Parathyroid adenoma (tissue), 2 donors: ENCODE measurements at regions not wholly inside any gene's neighbourhood (a gene's known extent, or its start where the extent isn't known, plus 50 kb on each side); places are given as distances from the start of the nearest gene placed in this dataset.
A peak's percentile ranks its signal among the peaks of the same experiment; 100 is the strongest.

ENCODE experiments used
- H2AFZ ChIP-seq: fragments of 300-600 bp; sonication (generic); one replicate; pipeline ENCODE4 v1.7.0; 2017; ENCODE audit warnings: antibody characterized with exemption, mild to moderate bottlenecking
- H3K27ac ChIP-seq: fragments of 300-600 bp; sonication (generic); one replicate; pipeline ENCODE4 v1.7.0; 2017
- H3K27me3 ChIP-seq: fragments of 300-600 bp; sonication (generic); one replicate; pipeline ENCODE4 v1.7.0; 2017; ENCODE audit warnings: low read length; ENCODE audit not compliant: control insufficient read depth, insufficient read depth
- H3K36me3 ChIP-seq: fragments of 300-600 bp; sonication (generic); one replicate; pipeline ENCODE4 v1.7.0; 2017; ENCODE audit warnings: low read length; ENCODE audit not compliant: control insufficient read depth, insufficient read depth
- H3K4me1 ChIP-seq: fragments of 300-600 bp; sonication (generic); one replicate; pipeline ENCODE4 v1.7.0; 2017; ENCODE audit warnings: control low read depth
- H3K4me2 ChIP-seq: fragments of 300-600 bp; sonication (generic); one replicate; pipeline ENCODE4 v1.7.0; 2017; ENCODE audit warnings: low read length
- H3K4me3 ChIP-seq: fragments of 300-600 bp; sonication (generic); one replicate; pipeline ENCODE4 v1.7.0; 2017; ENCODE audit warnings: low read depth, low read length
- H3K79me2 ChIP-seq: fragments of 300-600 bp; sonication (generic); one replicate; pipeline ENCODE4 v1.7.0; 2017; ENCODE audit warnings: control low read depth
- H3K9ac ChIP-seq: fragments of 300-600 bp; sonication (generic); one replicate; pipeline ENCODE4 v1.7.0; 2017; ENCODE audit warnings: mild to moderate bottlenecking
- H3K9me3 ChIP-seq: fragments of 300-600 bp; sonication (generic); one replicate; pipeline ENCODE4 v1.7.0; 2017; ENCODE audit warnings: low read length; ENCODE audit not compliant: control insufficient read depth
- TF ChIP-seq, protein P1 (sequence below): fragments of 300-600 bp; sonication (generic); IDR thresholded peaks from one replicate; pipeline ENCODE4 v1.7.0; 2017; ENCODE audit warnings: antibody characterized with exemption, mild to moderate bottlenecking
- donor health status: primary hyperparathyroidism.

DNA sequence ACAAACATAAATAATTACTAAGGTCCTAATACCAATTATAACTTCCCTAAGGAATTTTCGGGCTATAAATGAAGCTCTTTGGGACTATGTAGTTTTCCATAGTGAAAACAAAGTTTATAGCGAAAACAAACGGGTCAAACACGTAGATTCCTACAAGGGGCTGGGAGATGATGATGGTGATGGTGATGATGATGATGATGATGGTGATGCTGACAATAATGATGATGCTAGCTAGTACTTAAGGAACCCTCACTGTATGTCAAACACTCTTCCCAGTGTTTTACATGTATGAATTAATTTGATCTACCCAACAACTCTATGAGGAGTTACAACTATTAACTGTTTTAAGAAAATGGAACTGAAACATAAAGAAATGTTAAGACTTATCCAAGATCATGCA, 63.7 kb upstream of the PIK3R1 start:
- Histone ChIP-seq H2AFZ (no peak overlapping the region), H3K4me3 (no peak overlapping the region), H3K79me2 (no peaks in the 10 kb centered on the region), H3K27me3 (no peaks in the 10 kb centered on the region), H3K9ac (no peak overlapping the region), H3K27ac (no peak overlapping the region), H3K4me1 (peaks cover 9% of the 10 kb centered on the region), H3K4me2 (no peak overlapping the region), H3K9me3 (no peaks in the 10 kb centered on the region), H3K36me3 (no peaks in the 10 kb centered on the region)
- TF ChIP-seq, protein P1, sequence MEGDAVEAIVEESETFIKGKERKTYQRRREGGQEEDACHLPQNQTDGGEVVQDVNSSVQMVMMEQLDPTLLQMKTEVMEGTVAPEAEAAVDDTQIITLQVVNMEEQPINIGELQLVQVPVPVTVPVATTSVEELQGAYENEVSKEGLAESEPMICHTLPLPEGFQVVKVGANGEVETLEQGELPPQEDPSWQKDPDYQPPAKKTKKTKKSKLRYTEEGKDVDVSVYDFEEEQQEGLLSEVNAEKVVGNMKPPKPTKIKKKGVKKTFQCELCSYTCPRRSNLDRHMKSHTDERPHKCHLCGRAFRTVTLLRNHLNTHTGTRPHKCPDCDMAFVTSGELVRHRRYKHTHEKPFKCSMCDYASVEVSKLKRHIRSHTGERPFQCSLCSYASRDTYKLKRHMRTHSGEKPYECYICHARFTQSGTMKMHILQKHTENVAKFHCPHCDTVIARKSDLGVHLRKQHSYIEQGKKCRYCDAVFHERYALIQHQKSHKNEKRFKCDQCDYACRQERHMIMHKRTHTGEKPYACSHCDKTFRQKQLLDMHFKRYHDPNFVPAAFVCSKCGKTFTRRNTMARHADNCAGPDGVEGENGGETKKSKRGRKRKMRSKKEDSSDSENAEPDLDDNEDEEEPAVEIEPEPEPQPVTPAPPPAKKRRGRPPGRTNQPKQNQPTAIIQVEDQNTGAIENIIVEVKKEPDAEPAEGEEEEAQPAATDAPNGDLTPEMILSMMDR = no peak

DNA sequence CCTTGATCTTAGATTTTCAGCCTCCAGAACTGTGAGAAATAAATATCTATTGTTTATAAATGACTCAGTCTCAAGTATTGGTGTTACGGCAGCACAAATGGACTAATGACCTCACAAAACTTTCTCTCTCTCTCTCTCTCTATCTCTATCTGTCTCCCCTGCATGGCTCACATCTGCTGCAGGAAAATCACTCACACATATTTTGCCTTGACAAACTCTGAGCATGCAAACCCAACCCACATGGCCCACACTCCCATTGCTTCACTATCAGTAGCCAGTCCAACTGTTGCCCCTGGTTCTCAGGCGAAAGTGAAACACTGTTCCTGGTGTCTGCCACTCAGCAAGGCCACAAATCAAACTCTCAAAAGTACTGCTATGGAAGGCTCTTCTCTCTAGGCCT, 66.4 kb upstream of the PIK3R1 start:
- Histone ChIP-seq H3K27me3 (no peaks in the 10 kb centered on the region), H3K79me2 (no peaks in the 10 kb centered on the region), H3K4me1 (peaks cover 9% of the 10 kb centered on the region), H3K4me3 (no peak overlapping the region), H2AFZ (peak overlapping the region; percentile 43), H3K36me3 (no peaks in the 10 kb centered on the region), H3K27ac (peak overlapping the region; percentile 34), H3K4me2 (no peak overlapping the region), H3K9ac (no peak overlapping the region), H3K9me3 (no peaks in the 10 kb centered on the region)
- TF ChIP-seq, protein P1 = no peak

DNA sequence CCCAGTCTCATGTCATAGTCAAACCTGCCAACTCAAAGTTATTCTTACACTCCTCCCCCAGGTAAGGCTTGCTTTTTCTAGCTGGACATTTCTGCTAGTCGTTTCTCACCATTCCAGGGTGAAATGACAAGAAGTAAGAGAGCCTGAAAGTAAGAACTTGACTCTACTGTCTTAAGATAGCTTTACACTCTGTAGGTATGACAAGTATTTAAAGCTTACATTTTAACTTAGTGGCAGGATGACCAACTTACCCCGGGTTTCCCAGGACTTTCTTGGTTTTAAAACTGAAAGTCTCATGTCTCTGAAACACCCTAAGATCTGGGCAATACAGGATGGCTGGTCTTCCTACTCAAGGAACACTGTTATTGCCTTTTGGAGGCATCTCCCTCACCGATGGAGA, 67.5 kb upstream of the PIK3R1 start:
- no peak overlapping the region for H3K4me2 ChIP-seq
- peak overlapping the region; percentile 29 for H2AFZ ChIP-seq
- no peaks in the 10 kb centered on the region for H3K9me3 ChIP-seq
- H3K27ac ChIP-seq = no peak overlapping the region
- peaks cover 9% of the 10 kb centered on the region for H3K4me1 ChIP-seq
- H3K36me3 ChIP-seq = no peaks in the 10 kb centered on the region
- H3K4me3 ChIP-seq = no peak overlapping the region
- TF ChIP-seq, protein P1 = no peak
- no peak overlapping the region for H3K9ac ChIP-seq
- no peaks in the 10 kb centered on the region for H3K27me3 ChIP-seq
- H3K79me2 ChIP-seq = no peaks in the 10 kb centered on the region

DNA sequence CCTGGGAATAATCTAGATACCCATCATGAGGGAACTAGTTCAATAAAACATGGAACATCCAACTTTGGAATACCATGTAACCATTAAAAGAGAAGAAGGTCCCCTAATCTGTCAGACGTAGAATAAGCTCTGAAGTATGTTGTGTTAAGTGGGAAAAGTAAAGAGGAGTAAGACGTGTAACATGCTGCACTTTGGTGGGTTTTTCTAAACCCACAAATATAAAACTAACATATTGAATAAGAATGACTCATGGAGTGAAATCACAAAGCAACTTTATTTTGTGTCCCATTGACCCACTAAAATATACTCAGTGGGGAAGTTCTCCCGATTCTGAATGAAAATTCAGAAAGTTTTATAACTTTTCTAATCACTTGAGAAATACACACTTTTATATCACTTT, 67.9 kb upstream of the PIK3R1 start:
- Histone ChIP-seq H3K79me2 (no peaks in the 10 kb centered on the region), H3K9ac (no peak overlapping the region), H3K36me3 (no peaks in the 10 kb centered on the region), H3K4me2 (no peak overlapping the region), H3K9me3 (no peaks in the 10 kb centered on the region), H3K27me3 (no peaks in the 10 kb centered on the region), H3K27ac (no peak overlapping the region), H3K4me3 (no peak overlapping the region), H3K4me1 (peaks cover 9% of the 10 kb centered on the region), H2AFZ (peak overlapping the region; percentile 29)
- TF ChIP-seq, protein P1 = no peak

DNA sequence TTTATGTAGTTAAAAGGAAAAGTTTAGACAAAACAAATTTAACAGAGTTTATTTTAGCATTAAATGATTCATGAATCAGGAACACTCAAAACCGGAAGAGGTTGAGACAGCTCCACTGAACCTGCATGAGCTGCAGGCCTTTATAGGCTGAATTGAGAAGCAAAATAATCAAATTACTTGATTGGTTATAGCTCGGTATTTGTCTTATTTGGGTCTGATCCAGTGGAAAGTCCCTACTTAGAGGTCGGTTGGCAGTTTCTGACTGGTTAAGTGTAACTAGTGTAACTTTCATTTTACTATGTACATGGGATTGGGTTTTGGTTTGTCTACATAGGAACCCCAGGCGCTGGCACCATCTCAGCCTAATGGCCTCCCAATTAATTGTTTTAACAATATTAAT, 74.1 kb upstream of the PIK3R1 start:
- Histone ChIP-seq H2AFZ (no peak overlapping the region), H3K4me1 (no peaks in the 10 kb centered on the region), H3K79me2 (no peaks in the 10 kb centered on the region), H3K9me3 (no peaks in the 10 kb centered on the region), H3K36me3 (no peaks in the 10 kb centered on the region), H3K4me3 (no peak overlapping the region), H3K27ac (no peak overlapping the region), H3K27me3 (no peaks in the 10 kb centered on the region), H3K9ac (no peak overlapping the region), H3K4me2 (no peak overlapping the region)
- TF ChIP-seq, protein P1 = no peak
